ENCODE measurements at regions not wholly inside any gene's neighbourhood (a gene's known extent, or its start where the extent isn't known, plus 50 kb on each side); places are given as distances from the start of the nearest gene placed in this dataset.

GRCh38 chr20:17141568-17141967, 85.3 kb upstream of the PCSK2 start:
- TF ChIP-seq CTCF (optimal IDR thresholded peaks at IDR 0.05 in 1 of 3, IDR thresholded peaks at IDR 0.05 in 1 of 3, conservative IDR thresholded peaks at IDR 0.05 in 1 of 3; ENCODE audit: extremely low read depth in 1 of 3, insufficient read depth in 2 of 3, low read length in 3 of 3), result no peak
- TF ChIP-seq EZH2 (IDR thresholded peaks at IDR 0.05; ENCODE audit: low read length), result no peak

All from keratinocyte (primary cell).